NCI-H524 (cell line): ENCODE measurements at regions not wholly inside any gene's neighbourhood (a gene's known extent, or its start where the extent isn't known, plus 50 kb on each side); places are given as distances from the start of the nearest gene placed in this dataset.
"Not testable (repeated sequence)": the region's sequence is repeated elsewhere in the genome, so short reads cannot be mapped to it uniquely, and the experiment has no call there.

Source experiments
- DNase-seq, 2 experiments: peaks; one replicate each; lab custom pipeline; 2025; lab: John Stamatoyannopoulos, UW

DNA sequence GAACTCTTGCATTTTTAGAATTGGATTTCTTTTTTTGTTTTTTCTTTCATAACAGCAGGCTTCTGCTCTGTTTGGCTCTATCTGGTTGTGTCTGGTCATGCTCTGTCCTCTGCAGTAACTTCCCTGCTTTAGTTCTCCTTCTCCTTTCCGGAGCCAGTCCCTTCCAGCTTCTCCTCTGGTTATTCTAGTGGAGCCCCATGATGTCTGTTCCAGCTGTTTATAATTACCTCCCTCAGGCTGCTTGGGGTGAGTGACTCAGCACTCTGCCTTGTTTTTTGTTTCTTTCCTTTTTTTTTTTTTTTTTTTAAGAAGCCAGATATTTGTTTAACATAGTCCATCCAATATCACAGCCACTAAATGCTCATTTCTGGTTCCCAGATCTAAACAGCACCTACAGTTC is 409.6 kb downstream of the MAFB start:
- DNase-seq: no peak

DNA sequence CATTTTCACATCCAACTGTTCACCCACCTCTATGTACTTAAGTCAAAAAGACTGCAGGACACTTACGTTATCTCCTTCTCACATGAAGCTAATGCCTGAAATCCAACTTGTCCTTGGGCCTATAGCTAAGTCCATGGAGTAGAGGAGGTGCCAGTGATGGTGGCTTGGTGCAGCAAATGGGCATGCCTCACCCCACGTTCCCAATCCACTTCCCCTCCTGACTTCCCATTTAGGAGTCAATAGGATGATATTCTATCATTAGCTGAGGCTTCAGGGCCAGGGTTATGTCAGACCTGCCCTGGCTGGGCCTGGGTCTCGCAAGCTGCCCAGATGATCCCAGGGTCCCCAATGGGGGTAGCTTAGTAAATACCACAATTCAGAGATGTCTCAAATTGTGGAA is 410.4 kb downstream of the MAFB start:
- no peak for DNase-seq

DNA sequence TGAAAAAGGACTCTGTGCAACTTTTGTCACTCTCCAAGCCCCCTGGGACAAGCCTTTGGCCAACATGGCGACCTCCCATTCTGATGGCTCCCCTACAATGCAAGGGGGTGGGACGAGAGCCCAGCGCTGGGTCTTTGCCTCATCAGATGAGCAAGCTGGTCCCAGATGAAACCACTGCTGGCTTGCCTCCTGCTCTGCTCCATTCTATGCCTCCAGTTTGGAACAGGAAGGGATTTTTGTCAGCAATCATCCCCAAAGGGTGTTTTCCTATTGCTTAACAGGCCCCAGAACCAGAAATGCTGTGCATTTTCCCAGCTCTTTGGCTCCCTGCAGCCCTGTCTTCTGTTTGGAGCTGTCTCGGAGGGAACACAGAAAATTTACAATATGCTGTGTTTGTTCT is 412.7 kb downstream of the MAFB start:
- no peak for DNase-seq

DNA sequence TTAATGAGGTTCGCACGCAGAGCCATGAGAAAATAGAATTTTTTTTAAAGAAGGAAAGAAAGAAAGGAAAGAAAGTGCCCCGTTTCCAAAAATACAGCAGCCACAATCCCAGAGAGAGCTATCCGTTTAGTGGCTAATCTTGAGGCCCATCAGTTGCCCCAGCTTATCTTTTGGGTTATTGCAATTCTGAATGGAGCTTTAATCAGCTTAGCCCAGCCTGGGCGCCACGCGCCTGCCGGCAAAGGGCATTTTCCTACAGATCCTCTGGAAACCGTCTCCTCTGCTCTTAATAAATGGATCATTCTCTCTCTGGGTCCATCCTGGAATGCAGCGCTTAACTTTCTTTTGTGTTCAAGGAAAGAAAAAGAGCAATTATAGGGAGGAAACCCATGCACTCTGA is 413.3 kb downstream of the MAFB start:
- DNase-seq: no peak

GRCh38 chr20:40274912-40275533 is 414.0 kb downstream of the MAFB start:
- DNase-seq: no peak

- DNase-seq: not testable (repeated sequence)
These were observed 419.8 kb downstream of the MAFB start for GRCh38 chr20:40269274-40269673.

- no peak for DNase-seq
These were observed 420.5 kb downstream of the MAFB start for GRCh38 chr20:40268321-40269075.

GRCh38 chr20:40265825-40266533 is 423.1 kb downstream of the MAFB start:
- peak in 1 of 2 experiments; percentile 29 for DNase-seq

DNA sequence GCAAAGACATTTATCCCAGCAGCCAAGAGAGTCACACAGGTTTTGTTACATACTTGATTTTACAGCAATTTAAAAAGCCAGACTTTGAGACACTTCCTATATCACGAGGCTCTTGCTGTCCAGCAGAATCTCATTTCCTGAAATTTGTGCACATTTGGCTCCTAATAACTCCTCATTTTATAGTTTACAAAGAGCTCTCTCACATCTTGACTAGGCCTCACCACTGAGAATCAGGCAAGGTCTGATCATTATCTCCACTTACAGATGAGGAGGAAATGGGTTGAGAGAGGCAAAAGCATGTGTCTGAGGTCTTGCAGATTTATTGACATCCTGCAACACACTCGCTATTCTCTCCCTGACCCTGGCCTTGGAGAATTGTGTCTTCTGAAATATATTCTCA is 426.8 kb downstream of the MAFB start:
- DNase-seq: no peak

DNA sequence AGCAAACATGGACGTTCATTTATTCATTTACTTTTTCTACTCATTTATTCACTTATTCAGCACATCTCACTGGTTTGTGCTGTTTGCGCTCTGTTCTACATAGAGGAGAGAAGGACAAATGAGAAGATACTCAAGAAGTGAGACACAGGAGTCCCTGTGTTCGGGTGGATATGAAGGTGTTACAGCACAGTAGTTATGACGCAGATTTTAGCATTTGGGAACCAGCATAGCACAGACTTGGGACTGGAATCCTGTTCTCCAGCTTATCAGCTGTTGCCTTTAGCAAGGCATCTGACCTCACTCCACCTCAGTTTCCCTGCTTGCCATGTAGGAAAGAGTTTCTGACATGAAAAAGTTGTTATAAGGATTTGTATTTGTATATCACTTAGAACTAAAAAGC is 430.1 kb downstream of the MAFB start:
- DNase-seq: no peak

DNA sequence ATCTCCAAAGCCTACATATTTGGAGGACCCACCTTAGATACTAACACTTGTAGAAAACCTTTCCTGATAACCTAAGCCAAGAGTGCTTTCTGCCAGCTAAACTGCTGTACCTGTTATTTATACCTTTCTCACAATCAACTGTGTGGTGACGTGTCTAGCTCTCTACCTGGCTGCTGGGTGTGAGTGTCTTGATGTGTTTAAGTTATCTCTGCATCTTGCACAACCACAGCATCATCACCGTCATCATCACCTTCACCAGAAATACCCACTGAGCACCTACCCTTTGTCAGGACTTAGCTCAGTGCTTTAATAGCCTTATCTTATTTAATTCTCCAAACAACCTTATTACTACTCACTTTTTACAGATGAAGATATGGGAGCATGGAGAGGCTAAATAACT is 431.3 kb downstream of the MAFB start:
- no peak for DNase-seq

DNA sequence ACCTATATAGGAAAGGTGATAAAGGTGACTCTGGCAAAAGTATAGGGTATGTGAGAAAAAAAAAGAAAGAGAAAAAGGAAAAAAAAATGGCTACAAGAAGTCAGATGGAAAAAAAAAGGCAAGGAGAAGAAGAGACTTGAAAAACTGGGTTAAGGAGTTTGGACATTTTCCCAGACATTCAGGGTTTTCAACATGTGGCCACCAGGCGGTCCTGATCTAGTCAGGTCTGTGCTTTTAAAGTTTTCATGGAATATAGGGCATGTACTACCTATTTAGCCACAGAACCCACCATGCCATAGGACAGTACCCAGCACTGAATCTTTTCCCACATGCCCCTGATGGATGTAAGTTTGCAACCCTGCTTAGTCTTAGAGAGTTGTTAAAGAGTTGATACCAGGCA is 433.7 kb downstream of the MAFB start:
- no peak for DNase-seq

DNA sequence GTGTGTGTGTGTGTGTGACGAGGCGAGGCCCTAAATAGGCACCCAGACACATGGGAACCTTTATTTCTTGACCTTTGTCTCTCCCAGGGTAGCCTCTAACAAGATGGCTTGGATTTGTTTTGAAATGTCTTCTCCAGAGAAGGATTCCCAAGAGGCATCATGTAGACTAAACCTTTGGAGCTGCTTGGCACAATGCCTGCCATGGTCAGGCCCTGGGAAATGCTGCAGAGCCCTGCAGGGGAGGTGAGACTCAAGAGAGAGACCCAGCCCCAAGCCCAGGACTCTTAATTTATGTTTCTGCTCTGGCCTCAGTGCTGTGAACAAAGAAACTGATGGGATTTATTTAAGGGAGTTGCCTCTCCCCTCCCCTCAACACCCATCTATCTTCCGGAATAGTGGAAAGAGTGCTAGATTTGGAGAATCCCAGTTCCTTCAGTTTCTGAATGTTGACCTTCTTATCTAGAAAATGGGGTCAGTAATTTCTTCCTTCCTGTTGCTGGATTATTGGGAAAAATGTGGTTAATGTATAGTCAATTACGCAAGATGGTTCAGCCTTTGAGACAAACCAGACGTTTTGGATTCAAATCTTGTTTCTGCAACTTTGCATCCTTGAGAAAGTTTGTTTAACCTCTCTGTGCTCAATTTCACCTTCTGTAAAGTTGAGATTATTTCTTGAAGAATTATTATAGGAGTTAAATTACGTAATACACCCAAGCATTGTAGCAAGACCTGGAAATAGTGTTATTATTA is 434.8 kb downstream of the MAFB start:
- no peak for DNase-seq

- peak; percentile 14 to 64 for DNase-seq
These were observed 437.6 kb downstream of the MAFB start for GRCh38 chr20:40251284-40251932.

DNA sequence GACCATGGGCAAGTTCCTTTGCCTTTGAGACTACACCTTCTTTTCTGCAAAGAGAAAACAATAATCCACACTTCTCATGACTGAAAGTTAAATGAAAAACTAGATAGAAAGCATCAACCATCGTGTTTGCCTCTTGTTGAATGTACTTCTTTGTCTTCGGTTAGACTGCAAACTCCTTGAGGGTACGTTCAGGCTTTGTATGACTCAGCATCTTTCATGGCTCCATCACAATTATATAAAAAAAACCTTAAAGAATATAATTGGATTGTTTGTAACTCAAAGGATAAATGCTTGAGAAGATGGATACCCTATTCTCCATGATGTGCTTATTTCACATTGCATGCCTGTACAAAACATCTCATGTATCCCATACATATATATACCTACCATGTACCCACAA is 439.2 kb downstream of the MAFB start:
- no peak for DNase-seq

GRCh38 chr20:40245829-40246228 is 443.2 kb downstream of the MAFB start:
- no peak for DNase-seq

DNA sequence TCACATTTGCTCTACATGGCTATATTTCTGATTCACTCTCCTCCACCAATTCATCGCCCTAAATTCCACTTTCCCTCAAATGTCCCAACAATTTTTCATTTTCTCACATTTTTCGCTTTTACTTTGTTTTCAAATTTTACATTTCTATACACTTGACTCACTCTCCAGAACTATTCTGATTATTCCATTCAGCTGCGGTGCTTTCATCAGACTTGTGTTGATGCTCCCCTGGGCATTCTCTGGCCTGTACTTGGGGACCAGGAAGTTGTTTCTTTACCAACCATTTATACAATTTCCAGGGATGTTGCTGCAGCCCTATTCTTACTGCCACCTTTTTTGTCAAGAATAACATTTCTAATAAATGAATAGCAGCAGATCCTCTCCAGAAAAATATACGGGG is 444.8 kb downstream of the MAFB start:
- no peak for DNase-seq

GRCh38 chr20:40241596-40242343 is 447.3 kb downstream of the MAFB start:
- no peak for DNase-seq

GRCh38 chr20:40238511-40238910 is 450.5 kb downstream of the MAFB start:
- no peak for DNase-seq

- no peak for DNase-seq
These were observed 454.4 kb downstream of the MAFB start for GRCh38 chr20:40234593-40234992.

GRCh38 chr20:40233406-40233805 is 455.6 kb downstream of the MAFB start:
- no peak for DNase-seq
